ENCODE measurements at regions not wholly inside any gene's neighbourhood (a gene's known extent, or its start where the extent isn't known, plus 50 kb on each side); places are given as distances from the start of the nearest gene placed in this dataset.

DNA sequence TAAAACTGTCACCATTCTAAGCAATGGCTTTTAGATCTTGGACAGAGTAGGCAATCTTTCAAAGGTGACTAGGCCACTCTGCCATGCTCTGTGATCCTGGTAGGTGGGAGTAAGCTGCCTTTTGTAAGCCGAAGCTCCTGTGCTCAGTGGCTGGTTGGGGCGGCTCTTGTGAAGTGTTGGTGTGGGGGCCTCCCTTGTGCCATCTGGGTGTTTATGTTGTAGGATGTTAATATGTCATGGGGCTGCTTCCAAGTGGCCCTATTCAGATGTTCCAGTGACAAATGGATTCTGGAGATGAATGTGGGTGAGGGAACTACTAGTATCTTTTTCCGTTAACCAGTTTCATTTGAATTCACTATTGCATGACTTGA is 116.8 kb upstream of the SPRED2 start:
- Histone ChIP-seq H3K9ac (ENCODE audit: low read length) (no peak overlapping the region), H3K36me3 (ENCODE audit: insufficient read depth, low read length) (no peaks in the 10 kb centered on the region), H3K4me1 (ENCODE audit: insufficient read depth, low read length) (no peaks in the 10 kb centered on the region), H3K9me3 (ENCODE audit: low read length) (no peaks in the 10 kb centered on the region), H3K4me3 (ENCODE audit: low read depth in 1 of 2, low read length in 2 of 2) (no peak overlapping the region), H3K27ac (ENCODE audit: low read depth, low read length) (no peak overlapping the region), H3K27me3 (ENCODE audit: control insufficient read depth in 1 of 2, insufficient read depth in 2 of 2, low read length in 2 of 2) (no peaks in the 10 kb centered on the region)

DNA sequence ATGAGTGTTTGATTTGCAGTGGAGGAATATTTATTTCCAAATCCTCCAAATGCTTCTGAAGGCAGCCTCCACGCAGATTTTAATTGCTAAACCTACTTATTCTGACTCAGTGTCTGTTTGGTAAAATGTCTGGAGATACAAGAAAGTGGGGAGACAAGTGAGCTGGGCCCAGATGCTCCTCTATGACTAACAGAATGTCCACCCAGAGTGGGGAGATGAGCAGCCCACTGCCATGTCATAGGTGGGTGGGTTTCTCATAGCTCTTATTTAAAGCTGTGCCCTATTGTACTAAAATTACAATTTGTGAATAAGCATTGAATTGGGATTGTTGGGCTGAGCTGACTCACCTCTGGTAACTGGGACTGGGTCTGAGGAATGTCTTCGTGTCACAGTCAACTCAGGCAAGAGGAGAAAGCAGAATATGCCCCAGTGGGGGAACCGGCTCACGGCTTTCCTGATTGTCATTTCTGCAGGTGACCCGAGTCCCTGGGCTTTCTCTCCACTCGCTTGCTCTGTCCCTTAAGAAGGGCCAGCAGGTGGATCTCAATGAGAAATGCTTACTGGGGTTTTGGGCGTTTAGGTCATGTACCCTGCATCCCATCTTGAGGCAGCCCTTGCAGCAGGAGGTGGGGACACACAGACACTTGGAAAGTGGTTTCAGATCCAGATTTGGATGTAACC is 116.3 kb upstream of the SPRED2 start:
- Histone ChIP-seq H3K4me1 (ENCODE audit: insufficient read depth, low read length) (no peaks in the 10 kb centered on the region), H3K9ac (ENCODE audit: low read length) (no peak overlapping the region), H3K36me3 (ENCODE audit: insufficient read depth, low read length) (no peaks in the 10 kb centered on the region), H3K9me3 (ENCODE audit: low read length) (no peaks in the 10 kb centered on the region), H3K4me3 (ENCODE audit: low read depth in 1 of 2, low read length in 2 of 2) (no peak overlapping the region), H3K27me3 (ENCODE audit: control insufficient read depth in 1 of 2, insufficient read depth in 2 of 2, low read length in 2 of 2) (no peaks in the 10 kb centered on the region), H3K27ac (ENCODE audit: low read depth, low read length) (no peak overlapping the region)

GRCh38 chr2:65548064-65548463 is 115.7 kb upstream of the SPRED2 start:
- Histone ChIP-seq H3K27ac (ENCODE audit: low read depth, low read length) (no peak overlapping the region), H3K36me3 (ENCODE audit: insufficient read depth, low read length) (no peaks in the 10 kb centered on the region), H3K9me3 (ENCODE audit: low read length) (no peaks in the 10 kb centered on the region), H3K9ac (ENCODE audit: low read length) (no peak overlapping the region), H3K4me3 (ENCODE audit: low read depth in 1 of 2, low read length in 2 of 2) (no peak overlapping the region), H3K4me1 (ENCODE audit: insufficient read depth, low read length) (no peaks in the 10 kb centered on the region), H3K27me3 (ENCODE audit: control insufficient read depth in 1 of 2, insufficient read depth in 2 of 2, low read length in 2 of 2) (no peaks in the 10 kb centered on the region)

DNA sequence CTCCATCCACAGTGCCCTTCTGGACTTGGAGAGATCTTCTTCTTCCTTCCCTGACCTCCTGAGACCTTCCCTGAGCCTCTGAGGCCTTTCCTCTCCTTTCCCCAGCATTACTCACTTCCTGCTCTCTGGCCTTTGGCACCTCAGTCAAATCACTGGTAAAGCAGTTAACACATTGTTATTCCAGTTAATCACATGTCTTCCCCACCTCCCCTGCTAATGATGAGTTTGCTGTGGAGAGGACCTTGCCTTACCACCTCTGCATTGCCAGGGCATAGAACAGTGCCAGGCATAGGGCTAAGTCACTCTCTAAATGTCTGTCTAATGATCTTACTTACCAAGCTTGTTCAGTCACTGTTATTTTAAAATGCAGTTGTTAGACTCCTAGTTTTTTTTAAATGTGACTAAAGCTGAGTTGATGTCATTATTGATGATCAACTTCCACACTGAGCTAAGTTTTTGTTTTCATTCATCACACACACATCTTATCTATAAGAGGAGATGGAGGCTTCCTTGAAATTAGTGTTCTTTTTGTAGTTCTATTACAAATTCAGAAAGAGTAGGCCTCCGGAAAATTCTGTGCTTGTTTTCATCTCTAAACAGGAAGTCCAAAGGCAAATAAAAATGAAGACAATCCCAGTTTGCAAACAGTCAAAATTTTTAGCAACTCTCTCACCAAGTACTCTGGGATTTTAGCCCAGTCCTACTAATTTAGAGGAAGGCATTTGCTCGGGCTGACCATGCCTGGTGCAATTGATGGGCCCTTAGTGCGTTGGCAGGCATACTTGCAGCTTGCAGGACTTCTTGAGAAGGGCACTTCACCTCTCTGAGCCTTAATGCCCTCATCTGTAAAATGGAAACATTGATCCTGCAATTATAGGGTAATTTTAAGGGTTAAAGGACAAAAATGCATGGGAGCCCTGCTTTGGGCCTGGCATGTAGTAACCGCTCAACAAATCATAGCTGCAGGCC is 113.7 kb upstream of the SPRED2 start:
- Histone ChIP-seq H3K9ac (ENCODE audit: low read length) (no peak overlapping the region), H3K4me1 (ENCODE audit: insufficient read depth, low read length) (no peaks in the 10 kb centered on the region), H3K27ac (ENCODE audit: low read depth, low read length) (no peak overlapping the region), H3K36me3 (ENCODE audit: insufficient read depth, low read length) (no peaks in the 10 kb centered on the region), H3K9me3 (ENCODE audit: low read length) (no peaks in the 10 kb centered on the region), H3K4me3 (ENCODE audit: low read depth in 1 of 2, low read length in 2 of 2) (no peak overlapping the region), H3K27me3 (ENCODE audit: control insufficient read depth in 1 of 2, insufficient read depth in 2 of 2, low read length in 2 of 2) (no peaks in the 10 kb centered on the region)

DNA sequence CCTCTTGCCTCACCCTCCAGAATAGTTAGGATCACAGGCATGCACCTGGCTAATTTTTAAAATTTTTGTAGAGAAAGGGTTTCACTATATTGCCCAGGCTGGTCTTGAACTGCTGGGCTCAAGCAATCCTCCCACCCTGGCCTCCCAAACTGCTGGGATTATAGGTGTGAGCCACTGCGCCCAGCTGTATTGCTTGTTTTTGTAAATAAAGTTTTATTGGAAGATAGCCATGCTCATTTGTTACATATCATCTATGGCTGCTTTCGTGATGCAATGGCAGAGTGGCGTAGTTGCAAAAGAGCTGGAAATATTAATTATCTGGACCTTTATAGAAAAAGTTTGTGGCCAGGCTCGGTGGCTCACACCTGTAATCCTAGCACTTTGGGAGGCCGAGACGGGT is 109.4 kb upstream of the SPRED2 start:
- no peak overlapping the region for H3K27ac ChIP-seq (ENCODE audit: low read depth, low read length)
- H3K9me3 ChIP-seq (ENCODE audit: low read length), result no peaks in the 10 kb centered on the region
- H3K4me3 ChIP-seq (ENCODE audit: low read depth in 1 of 2, low read length in 2 of 2), result no peak overlapping the region
- no peaks in the 10 kb centered on the region for H3K36me3 ChIP-seq (ENCODE audit: insufficient read depth, low read length)
- no peak overlapping the region for H3K9ac ChIP-seq (ENCODE audit: low read length)
- no peaks in the 10 kb centered on the region for H3K27me3 ChIP-seq (ENCODE audit: control insufficient read depth in 1 of 2, insufficient read depth in 2 of 2, low read length in 2 of 2)
- H3K4me1 ChIP-seq (ENCODE audit: insufficient read depth, low read length), result no peaks in the 10 kb centered on the region

GRCh38 chr2:65539633-65540032 is 107.2 kb upstream of the SPRED2 start:
- no peaks in the 10 kb centered on the region for H3K4me1 ChIP-seq (ENCODE audit: insufficient read depth, low read length)
- no peaks in the 10 kb centered on the region for H3K27me3 ChIP-seq (ENCODE audit: control insufficient read depth in 1 of 2, insufficient read depth in 2 of 2, low read length in 2 of 2)
- no peak overlapping the region for H3K4me3 ChIP-seq (ENCODE audit: low read depth in 1 of 2, low read length in 2 of 2)
- H3K9me3 ChIP-seq (ENCODE audit: low read length), result no peaks in the 10 kb centered on the region
- H3K36me3 ChIP-seq (ENCODE audit: insufficient read depth, low read length), result no peaks in the 10 kb centered on the region
- no peak overlapping the region for H3K9ac ChIP-seq (ENCODE audit: low read length)
- H3K27ac ChIP-seq (ENCODE audit: low read depth, low read length), result no peak overlapping the region

- no peak overlapping the region for H3K4me3 ChIP-seq (ENCODE audit: low read depth in 1 of 2, low read length in 2 of 2)
- no peaks in the 10 kb centered on the region for H3K36me3 ChIP-seq (ENCODE audit: insufficient read depth, low read length)
- H3K27ac ChIP-seq (ENCODE audit: low read depth, low read length), result no peak overlapping the region
- no peaks in the 10 kb centered on the region for H3K27me3 ChIP-seq (ENCODE audit: control insufficient read depth in 1 of 2, insufficient read depth in 2 of 2, low read length in 2 of 2)
- H3K9me3 ChIP-seq (ENCODE audit: low read length), result no peaks in the 10 kb centered on the region
- H3K4me1 ChIP-seq (ENCODE audit: insufficient read depth, low read length), result no peaks in the 10 kb centered on the region
- no peak overlapping the region for H3K9ac ChIP-seq (ENCODE audit: low read length)
Observed at GRCh38 chr2:65537651-65538385, 105.4 kb upstream of the SPRED2 start.

DNA sequence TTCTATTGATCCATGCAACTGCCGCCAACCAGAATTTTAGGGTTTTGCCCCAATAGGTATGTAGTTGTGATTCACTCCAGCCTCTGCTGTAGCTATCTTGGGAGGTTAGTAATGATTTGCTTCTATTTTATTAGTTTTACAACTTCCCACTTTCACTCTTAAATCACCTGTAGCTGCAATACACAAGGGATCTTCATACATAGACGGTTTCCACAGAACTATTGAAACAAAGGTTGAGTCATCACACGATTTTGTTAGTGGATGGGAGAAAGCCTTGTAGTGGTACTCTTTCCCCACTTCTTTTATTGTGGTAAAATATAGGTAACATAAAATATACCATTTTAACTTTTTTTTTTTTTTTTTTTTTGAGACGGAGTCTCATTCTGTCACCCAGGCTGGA is 104.2 kb upstream of the SPRED2 start:
- H3K27me3 ChIP-seq (ENCODE audit: control insufficient read depth in 1 of 2, insufficient read depth in 2 of 2, low read length in 2 of 2), result no peaks in the 10 kb centered on the region
- no peaks in the 10 kb centered on the region for H3K9me3 ChIP-seq (ENCODE audit: low read length)
- no peaks in the 10 kb centered on the region for H3K4me1 ChIP-seq (ENCODE audit: insufficient read depth, low read length)
- no peak overlapping the region for H3K9ac ChIP-seq (ENCODE audit: low read length)
- H3K36me3 ChIP-seq (ENCODE audit: insufficient read depth, low read length), result no peaks in the 10 kb centered on the region
- no peak overlapping the region for H3K4me3 ChIP-seq (ENCODE audit: low read depth in 1 of 2, low read length in 2 of 2)
- H3K27ac ChIP-seq (ENCODE audit: low read depth, low read length), result no peak overlapping the region

DNA sequence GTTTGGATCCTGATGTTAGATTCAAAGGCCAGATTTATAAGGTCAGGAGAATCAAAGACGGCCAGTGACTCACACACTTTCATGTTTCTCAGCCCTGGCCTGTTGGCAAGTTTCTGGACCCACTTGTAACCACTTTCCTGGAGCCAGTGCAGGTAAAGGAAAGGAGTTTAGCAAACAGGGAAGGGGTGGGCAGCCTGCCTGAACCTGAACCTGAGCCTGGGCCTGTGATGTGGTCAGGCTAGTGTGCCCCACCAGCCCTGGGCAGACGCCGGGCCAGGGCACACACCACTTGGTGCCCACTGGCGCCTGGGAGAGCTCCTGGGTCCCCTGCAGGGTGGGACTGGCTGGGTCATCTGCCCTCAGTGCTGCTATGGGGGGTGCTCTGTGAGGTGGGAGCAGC is 100.5 kb upstream of the SPRED2 start:
- Histone ChIP-seq H3K27ac (ENCODE audit: low read depth, low read length) (no peak overlapping the region), H3K9me3 (ENCODE audit: low read length) (no peaks in the 10 kb centered on the region), H3K9ac (ENCODE audit: low read length) (no peak overlapping the region), H3K4me3 (ENCODE audit: low read depth in 1 of 2, low read length in 2 of 2) (no peak overlapping the region), H3K36me3 (ENCODE audit: insufficient read depth, low read length) (no peaks in the 10 kb centered on the region), H3K4me1 (ENCODE audit: insufficient read depth, low read length) (no peaks in the 10 kb centered on the region), H3K27me3 (ENCODE audit: control insufficient read depth in 1 of 2, insufficient read depth in 2 of 2, low read length in 2 of 2) (no peaks in the 10 kb centered on the region)

DNA sequence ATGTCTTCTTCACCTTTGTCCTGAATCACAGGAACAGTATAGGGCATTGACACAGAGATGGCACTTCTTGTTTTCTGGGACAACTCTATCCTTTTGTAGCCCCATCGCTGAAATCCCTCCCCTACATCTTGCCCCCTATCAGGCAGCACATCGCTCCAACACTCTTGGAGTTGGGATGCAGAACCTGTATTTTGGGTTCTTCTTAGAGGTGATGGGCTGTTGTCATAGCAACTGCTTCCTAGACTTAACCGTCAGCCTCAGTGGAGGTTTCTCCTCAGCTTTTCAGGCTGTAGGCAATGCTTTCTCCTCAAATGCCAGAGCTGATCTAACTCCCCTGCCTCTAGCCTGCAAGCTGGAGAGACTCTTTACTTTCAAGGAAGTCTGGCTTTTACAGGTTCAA is 99.9 kb upstream of the SPRED2 start:
- no peaks in the 10 kb centered on the region for H3K4me1 ChIP-seq (ENCODE audit: insufficient read depth, low read length)
- H3K27me3 ChIP-seq (ENCODE audit: control insufficient read depth in 1 of 2, insufficient read depth in 2 of 2, low read length in 2 of 2), result no peaks in the 10 kb centered on the region
- H3K9ac ChIP-seq (ENCODE audit: low read length), result no peak overlapping the region
- H3K36me3 ChIP-seq (ENCODE audit: insufficient read depth, low read length), result no peaks in the 10 kb centered on the region
- H3K27ac ChIP-seq (ENCODE audit: low read depth, low read length), result no peak overlapping the region
- H3K4me3 ChIP-seq (ENCODE audit: low read depth in 1 of 2, low read length in 2 of 2), result no peak overlapping the region
- H3K9me3 ChIP-seq (ENCODE audit: low read length), result no peaks in the 10 kb centered on the region

DNA sequence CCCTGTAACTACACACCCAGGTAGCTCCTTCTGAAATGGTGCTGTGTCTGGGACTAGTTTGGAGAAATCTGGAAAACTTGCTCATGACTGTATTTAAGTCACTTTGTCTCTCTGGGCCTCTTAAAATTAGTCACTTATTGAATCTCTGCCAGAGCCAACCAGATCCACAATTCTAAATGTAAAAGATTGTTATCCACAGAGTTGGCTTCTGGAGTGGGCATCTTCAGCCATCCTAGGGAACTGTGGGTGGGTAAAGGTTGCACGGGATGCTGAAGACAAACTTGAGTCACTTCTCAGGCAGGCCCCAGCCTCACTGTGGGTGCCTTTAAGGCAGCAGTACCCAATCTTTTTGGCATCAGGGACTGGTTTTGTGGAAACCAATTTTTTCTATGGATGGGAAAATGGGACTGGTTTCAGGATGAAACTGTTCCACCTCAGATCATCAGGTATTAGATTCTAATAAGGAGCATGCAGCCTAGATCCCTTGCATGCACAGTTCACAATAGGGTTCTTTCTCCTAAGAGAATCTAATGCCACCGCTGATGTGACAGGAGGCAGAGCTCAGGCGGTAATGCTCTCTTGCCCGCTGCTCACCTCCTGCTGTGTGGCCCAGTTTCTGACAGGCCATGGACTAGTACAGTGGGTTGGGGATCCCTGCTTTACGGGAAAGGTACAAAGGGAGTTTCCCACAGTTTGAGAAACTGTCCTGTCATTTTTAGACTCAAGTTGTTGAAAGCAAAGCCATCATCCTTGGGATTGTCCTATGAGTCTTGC is 98.3 kb upstream of the SPRED2 start:
- H3K27ac ChIP-seq (ENCODE audit: low read depth, low read length), result no peak overlapping the region
- H3K4me1 ChIP-seq (ENCODE audit: insufficient read depth, low read length), result no peaks in the 10 kb centered on the region
- no peaks in the 10 kb centered on the region for H3K36me3 ChIP-seq (ENCODE audit: insufficient read depth, low read length)

More for the DNA sequence above, 98.3 kb upstream of the SPRED2 start:
- Histone ChIP-seq H3K4me3 (ENCODE audit: low read depth in 1 of 2, low read length in 2 of 2) (no peak overlapping the region), H3K9me3 (ENCODE audit: low read length) (no peaks in the 10 kb centered on the region), H3K27me3 (ENCODE audit: control insufficient read depth in 1 of 2, insufficient read depth in 2 of 2, low read length in 2 of 2) (no peaks in the 10 kb centered on the region), H3K9ac (ENCODE audit: low read length) (no peak overlapping the region)

All from muscle layer of colon (tissue), 2 donors.